ENCODE measurements at regions not wholly inside any gene's neighbourhood (a gene's known extent, or its start where the extent isn't known, plus 50 kb on each side); places are given as distances from the start of the nearest gene placed in this dataset.
A peak's percentile ranks its signal among the peaks of the same experiment; 100 is the strongest.

DNA sequence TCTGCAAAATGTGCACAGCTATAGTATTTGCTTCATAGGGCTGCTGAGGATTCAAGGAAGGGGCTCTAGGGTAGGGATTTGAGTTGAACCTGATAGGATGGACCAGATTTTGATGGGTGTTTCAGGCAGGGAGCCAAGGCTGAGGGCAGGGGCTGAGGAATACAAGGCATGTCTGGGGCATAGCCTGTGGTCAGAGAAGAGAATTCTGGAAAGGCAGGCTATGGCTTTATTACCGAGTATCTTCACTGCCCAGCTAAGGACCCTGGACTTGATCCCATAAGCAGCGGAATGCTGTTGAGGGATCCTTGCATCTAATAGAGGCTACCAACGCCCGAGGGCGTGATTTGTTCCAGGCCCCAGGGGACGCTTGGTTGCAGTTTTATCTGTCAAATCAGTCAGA lies 193.0 kb upstream of the TLE3 start:
- DNase-seq = no peak
- 91 to 95% methylated on average over 6 of the region's 6 CpGs for WGBS, 2 donors
- H3K27me3 ChIP-seq = no peaks in the 10 kb centered on the region
- no peaks in the 10 kb centered on the region for H3K4me1 ChIP-seq
- H3K27ac ChIP-seq = no peak overlapping the region
- no peak overlapping the region for H3K4me3 ChIP-seq
- no peak for ATAC-seq
- no peaks in the 10 kb centered on the region for H3K36me3 ChIP-seq
- TF ChIP-seq, protein P1, sequence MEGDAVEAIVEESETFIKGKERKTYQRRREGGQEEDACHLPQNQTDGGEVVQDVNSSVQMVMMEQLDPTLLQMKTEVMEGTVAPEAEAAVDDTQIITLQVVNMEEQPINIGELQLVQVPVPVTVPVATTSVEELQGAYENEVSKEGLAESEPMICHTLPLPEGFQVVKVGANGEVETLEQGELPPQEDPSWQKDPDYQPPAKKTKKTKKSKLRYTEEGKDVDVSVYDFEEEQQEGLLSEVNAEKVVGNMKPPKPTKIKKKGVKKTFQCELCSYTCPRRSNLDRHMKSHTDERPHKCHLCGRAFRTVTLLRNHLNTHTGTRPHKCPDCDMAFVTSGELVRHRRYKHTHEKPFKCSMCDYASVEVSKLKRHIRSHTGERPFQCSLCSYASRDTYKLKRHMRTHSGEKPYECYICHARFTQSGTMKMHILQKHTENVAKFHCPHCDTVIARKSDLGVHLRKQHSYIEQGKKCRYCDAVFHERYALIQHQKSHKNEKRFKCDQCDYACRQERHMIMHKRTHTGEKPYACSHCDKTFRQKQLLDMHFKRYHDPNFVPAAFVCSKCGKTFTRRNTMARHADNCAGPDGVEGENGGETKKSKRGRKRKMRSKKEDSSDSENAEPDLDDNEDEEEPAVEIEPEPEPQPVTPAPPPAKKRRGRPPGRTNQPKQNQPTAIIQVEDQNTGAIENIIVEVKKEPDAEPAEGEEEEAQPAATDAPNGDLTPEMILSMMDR (IDR thresholded peaks at IDR 0.05) = no peak
- intact Hi-C loops (cut with DNase I) = no loop called here
- no peak for FAIRE-seq
- no peaks in the 10 kb centered on the region for H3K9me3 ChIP-seq

DNA sequence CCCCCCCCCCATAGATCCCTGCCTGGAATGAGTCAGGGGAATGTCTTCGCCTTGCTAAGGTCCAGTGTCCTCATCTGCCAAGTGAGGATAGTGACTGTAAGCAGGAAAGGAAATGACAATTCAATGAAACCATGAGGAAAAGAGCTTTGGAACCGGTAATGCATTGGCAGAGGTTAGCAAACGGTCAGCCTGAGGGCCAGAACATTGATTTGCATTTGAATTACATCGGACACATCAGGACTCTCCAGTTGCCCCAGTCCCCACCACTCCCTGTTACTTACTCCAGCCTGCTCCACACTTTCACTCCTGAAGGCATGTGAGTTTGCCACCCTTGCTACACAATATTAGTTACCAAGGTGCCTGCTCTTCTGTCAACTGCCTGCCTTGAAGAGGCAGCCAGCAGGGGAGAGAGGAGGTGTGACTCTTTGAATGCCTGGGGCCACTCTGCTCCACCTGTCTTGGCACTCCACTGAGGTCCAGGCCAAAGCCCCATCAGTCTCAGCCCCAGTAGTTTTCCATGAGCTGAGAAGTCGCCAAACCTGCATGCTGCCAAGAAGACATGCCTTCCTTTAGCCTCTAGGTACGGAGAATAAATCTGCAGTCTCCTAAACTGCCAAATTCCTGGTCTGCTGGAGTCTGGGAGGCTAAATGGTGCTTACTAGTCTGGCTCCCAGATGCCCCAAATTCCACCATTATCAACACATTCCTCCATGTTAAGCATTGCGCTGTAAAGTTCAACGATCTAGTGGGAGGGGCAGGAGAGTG lies 191.7 kb upstream of the TLE3 start:
- peaks cover 4 to 5% (median 4%) of the 10 kb centered on the region in 3 donors for H3K4me1 ChIP-seq
- no peaks in the 10 kb centered on the region for H3K36me3 ChIP-seq
- TF ChIP-seq, protein P1 (IDR thresholded peaks at IDR 0.05) = no peak
- FAIRE-seq (no peak), ATAC-seq (peak; percentile 15 to 32 (median 29)), DNase-seq (peak in 3 of 6 donors; percentile 14 to 58 (median 30))
- H3K9me3 ChIP-seq = no peaks in the 10 kb centered on the region
- intact Hi-C loops (cut with DNase I) = no loop called here
- H3K27me3 ChIP-seq = no peaks in the 10 kb centered on the region
- no peak overlapping the region for H3K4me3 ChIP-seq
- 42 to 48% methylated on average over 8 of the region's 8 CpGs for WGBS, 2 donors
- no peak overlapping the region for H3K27ac ChIP-seq

DNA sequence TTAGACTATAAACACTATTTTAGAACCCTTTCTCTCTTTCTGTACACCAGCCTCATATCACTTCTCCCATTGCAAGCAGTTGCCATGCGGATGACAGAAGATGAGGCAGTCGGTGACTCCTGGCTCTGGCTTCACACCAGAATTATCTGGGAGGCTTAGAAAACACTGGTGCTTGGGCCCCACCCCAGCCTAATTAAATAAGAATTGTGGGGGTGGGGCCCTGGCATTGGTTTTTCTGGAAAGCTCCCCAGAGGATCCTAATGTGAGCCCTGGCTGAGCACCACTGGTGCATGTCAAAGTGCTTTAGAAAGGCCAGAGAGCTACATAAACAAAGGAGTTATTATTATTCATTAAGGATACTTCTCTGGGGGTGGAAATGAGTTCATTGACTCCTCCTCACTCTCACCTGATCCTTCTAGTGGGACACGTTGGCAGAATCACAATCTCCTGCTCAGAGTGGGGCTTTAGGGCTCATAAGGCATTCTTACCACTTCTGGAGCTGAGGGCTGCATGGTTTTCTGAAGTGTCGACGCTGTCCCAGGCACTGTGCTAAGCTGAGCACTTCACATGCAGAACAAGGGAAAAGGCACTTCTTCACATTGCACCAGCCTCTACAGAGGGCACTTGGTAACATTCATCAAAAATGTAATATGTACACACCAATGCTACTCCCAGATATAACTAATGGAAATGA lies 188.5 kb upstream of the TLE3 start:
- Histone ChIP-seq H3K27me3 (no peaks in the 10 kb centered on the region), H3K36me3 (no peaks in the 10 kb centered on the region), H3K4me1 (peaks cover 5 to 9% (median 5%) of the 10 kb centered on the region in 3 donors), H3K27ac (no peak overlapping the region), H3K9me3 (no peaks in the 10 kb centered on the region), H3K4me3 (no peak overlapping the region)
- ATAC-seq (no peak), FAIRE-seq (no peak), DNase-seq (no peak)
- 88 to 93% methylated on average over 5 of the region's 5 CpGs for WGBS, 2 donors
- intact Hi-C loops (cut with DNase I) = no loop called here
- TF ChIP-seq, protein P1 (IDR thresholded peaks at IDR 0.05) = no peak

DNA sequence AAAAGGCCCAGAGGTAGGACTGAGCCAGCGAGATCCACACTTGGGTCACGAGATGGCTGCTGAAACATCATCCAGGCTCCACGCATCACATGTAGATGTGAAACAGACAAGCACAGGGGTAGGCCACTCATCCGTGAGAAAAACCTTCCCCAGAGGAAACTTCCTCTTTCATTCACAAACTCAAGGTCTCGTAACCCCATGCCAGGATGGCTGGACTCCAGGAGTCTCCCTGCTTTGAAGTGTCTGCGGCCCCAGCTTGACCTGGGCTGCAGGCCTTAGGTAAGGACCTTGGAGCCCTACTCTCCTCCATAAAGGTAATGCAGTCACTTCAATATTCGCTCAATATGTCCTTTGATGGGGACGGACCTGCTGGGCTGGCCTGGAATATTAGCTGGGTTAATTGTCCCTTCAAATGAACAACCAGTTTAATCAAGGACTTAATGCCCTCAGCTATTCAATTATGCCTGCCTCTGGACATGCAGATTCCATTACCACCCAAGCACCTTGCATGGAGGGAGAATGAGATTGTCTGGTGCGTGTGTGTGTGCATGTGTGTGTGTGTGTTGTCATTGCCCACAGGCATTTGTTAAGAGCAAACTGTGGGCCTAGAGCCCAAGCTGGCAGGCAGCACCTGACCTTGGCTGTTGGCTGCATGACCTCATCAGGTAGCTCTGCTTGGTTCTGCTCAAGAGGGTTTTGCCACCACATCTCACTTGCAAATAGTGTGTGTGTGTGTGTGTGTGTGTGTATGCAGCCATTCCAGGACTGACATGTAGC lies 186.9 kb upstream of the TLE3 start:
- FAIRE-seq (no peak), DNase-seq (peak; percentile 73 to 92 (median 88)), ATAC-seq (peak; percentile 96 to 99 (median 99))
- TF ChIP-seq, protein P1 (IDR thresholded peaks at IDR 0.05) = no peak
- Histone ChIP-seq H3K4me1 (peaks cover 5 to 9% (median 5%) of the 10 kb centered on the region in 3 donors), H3K27me3 (no peaks in the 10 kb centered on the region), H3K9me3 (no peaks in the 10 kb centered on the region), H3K36me3 (no peaks in the 10 kb centered on the region), H3K27ac (peak overlapping the region in 2 of 4 donors; percentile 28 to 44), H3K4me3 (no peak overlapping the region)
- WGBS, 2 donors = 44 to 48% methylated on average over 9 of the region's 9 CpGs
- intact Hi-C loops (cut with DNase I) = no loop called here
